B cell (primary cell): ENCODE measurements at regions not wholly inside any gene's neighbourhood (a gene's known extent, or its start where the extent isn't known, plus 50 kb on each side); places are given as distances from the start of the nearest gene placed in this dataset.

ENCODE experiments used
- ATAC-seq: fragments of 200-7000 bp; cut with Tn5 transposase; one replicate; pipeline ENCODE4 v1.10.0; 2021; ENCODE audit warnings: low read depth, mild to moderate bottlenecking, moderate number of reproducible peaks, moderate library complexity
- CTCF ChIA-PET: fragments of 350-600 bp; sonication (Branson Sonifier 250); formaldehyde crosslinking; loops from one replicate; lab custom pipeline; 2021; ENCODE audit warnings: antibody characterized with exemption, inconsistent platforms; lab: Charles Lee
- POLR2A ChIA-PET: fragments of 350-600 bp; sonication (Branson Sonifier 250); formaldehyde crosslinking; loops from one replicate; lab custom pipeline; 2021; ENCODE audit warnings: antibody characterized with exemption; lab: Charles Lee
- DNase-seq: peaks from one replicate; pipeline ENCODE4 v3.0.0; 2013
- H2AFZ ChIP-seq: 2 replicates; pipeline ENCODE4 v1.6.1; 2012; ENCODE audit warnings: mild to moderate bottlenecking, low read depth, low read length; ENCODE audit not compliant: insufficient read depth, poor library complexity, severe bottlenecking
- H3K27ac ChIP-seq, 2 donors: 1 replicate in 1 of 2; 2 replicates in 1 of 2; pipeline ENCODE4 v1.5.1; 2012 to 2013; ENCODE audit warnings: low read length in 2 of 2, mild to moderate bottlenecking in 2 of 2, moderate library complexity in 1 of 2
- H3K27me3 ChIP-seq, 4 experiments: fragments of 200-600 bp in 1 of 4; sonication (generic) in 1 of 4; replicated peaks in 1 of 4; 1 replicate in 2 of 4; 2 replicates in 2 of 4; pipeline versions ENCODE4 v1.6.1 to v1.7.0; 2013 to 2016; ENCODE audit warnings: low read length in 3 of 4, mild to moderate bottlenecking in 2 of 4, mixed read lengths in 1 of 4, moderate library complexity in 1 of 4; ENCODE audit not compliant: insufficient read depth in 4 of 4, control insufficient read depth in 3 of 4; ENCODE audit errors: control extremely low read depth in 1 of 4
- H3K36me3 ChIP-seq, 2 experiments: replicated peaks in 1 of 2; 1 replicate in 1 of 2; 2 replicates in 1 of 2; pipeline versions ENCODE4 v1.6.1 to v1.7.1; 2013; ENCODE audit warnings: low read length in 1 of 2; ENCODE audit not compliant: insufficient read depth in 2 of 2, control insufficient read depth in 1 of 2; ENCODE audit errors: control extremely low read depth in 1 of 2, extremely low read depth in 1 of 2
- H3K4me1 ChIP-seq, 2 donors: fragments of 200-600 bp in 1 of 2; sonication (generic) in 1 of 2; 1 replicate in 1 of 2; 2 replicates in 1 of 2; pipeline versions ENCODE4 v1.5.1 to v1.6.1; 2013 to 2017; ENCODE audit warnings: low read length in 2 of 2; ENCODE audit not compliant: control insufficient read depth in 2 of 2, insufficient read depth in 2 of 2
- H3K4me2 ChIP-seq: replicated peaks from 2 replicates; pipeline ENCODE3; 2012; ENCODE audit warnings: mild to moderate bottlenecking, low read depth, low read length; ENCODE audit not compliant: poor library complexity, severe bottlenecking
- H3K4me3 ChIP-seq, 5 experiments: fragments of 200-600 bp in 1 of 5; sonication (generic) in 1 of 5; 1 replicate in 3 of 5; 2 replicates in 2 of 5; pipeline versions ENCODE4 v1.5.1 to v1.7.0; 2011 to 2016; ENCODE audit warnings: low read length in 4 of 5, mild to moderate bottlenecking in 4 of 5, low read depth in 2 of 5, control low read depth in 1 of 5, moderate library complexity in 1 of 5; ENCODE audit not compliant: insufficient read depth in 1 of 5; ENCODE audit errors: control extremely low read depth in 1 of 5, extremely low read depth in 1 of 5
- H3K79me2 ChIP-seq: fragments of 200-600 bp; sonication (generic); one replicate; pipeline ENCODE4 v1.6.0; 2016; ENCODE audit warnings: low read length; ENCODE audit not compliant: control insufficient read depth, insufficient read depth
- H3K9ac ChIP-seq: fragments of 200-600 bp; sonication (generic); 2 replicates; pipeline ENCODE4 v1.6.1; 2017; ENCODE audit warnings: mild to moderate bottlenecking, low read length, moderate library complexity
- H3K9me3 ChIP-seq, 3 donors: one replicate each; pipeline versions ENCODE4 v1.6.1 to v1.7.1; 2013; ENCODE audit warnings: low read length in 2 of 3; ENCODE audit not compliant: control insufficient read depth in 2 of 3, insufficient read depth in 1 of 3; ENCODE audit errors: control extremely low read depth in 1 of 3
- H4K20me1 ChIP-seq: 2 replicates; pipeline ENCODE4 v1.6.0; 2012; ENCODE audit warnings: mild to moderate bottlenecking, low read length; ENCODE audit not compliant: insufficient read depth, control insufficient read depth, poor library complexity, severe bottlenecking
- H3K27ac Mint-ChIP-seq: one replicate; pipeline ENCODE4 v1.8.0; 2021; ENCODE audit warnings: mixed read lengths
- H3K27me3 Mint-ChIP-seq: one replicate; pipeline ENCODE4 v1.8.0; 2021; ENCODE audit warnings: mixed read lengths
- H3K4me1 Mint-ChIP-seq: one replicate; pipeline ENCODE4 v1.8.0; 2021; ENCODE audit warnings: mixed read lengths
- H3K4me3 Mint-ChIP-seq: one replicate; pipeline ENCODE4 v1.8.0; 2021; ENCODE audit warnings: mixed read lengths
- H3K9me3 Mint-ChIP-seq: one replicate; pipeline ENCODE4 v1.8.0; 2022; ENCODE audit warnings: mixed read lengths; ENCODE audit not compliant: insufficient read depth
- CTCF ChIP-seq: fragments of 200-600 bp; IDR thresholded peaks from one replicate; pipeline ENCODE4 v1.8.0; 2022; ENCODE audit warnings: antibody characterized with exemption, mild to moderate bottlenecking
- EZH2 ChIP-seq: IDR thresholded peaks from 2 replicates; pipeline ENCODE4 v1.6.1; 2012; ENCODE audit warnings: borderline replicate concordance, low read depth, mild to moderate bottlenecking, moderate library complexity, low read length; ENCODE audit not compliant: insufficient read depth, poor library complexity, severe bottlenecking
- WGBS: methylation state at CpG from one replicate; pipeline ENCODE4 v1.1.5; 2013; ENCODE audit warnings: missing lambda C conversion rate; ENCODE audit not compliant: insufficient coverage; 5-methylcytosine and 5-hydroxymethylcytosine counted together
- intact Hi-C: fragments of 100-400 bp; cut with micrococcal nuclease; formaldehyde crosslinking; loops from one replicate; pipeline ENCODE4 v1.10.0; 2022

GRCh38 chr14:97485201-97485600 is 688.0 kb downstream of the VRK1 start:
- H3K4me1 ChIP-seq: no peaks in the 10 kb centered on the region
- no peak overlapping the region for H3K4me3 Mint-ChIP-seq
- TF ChIP-seq EZH2 (no peak), CTCF (no peak)
- H3K27ac Mint-ChIP-seq: no peak overlapping the region
- ChIA-PET CTCF (no interaction called here), POLR2A (no interaction called here)
- no peaks in the 10 kb centered on the region for H3K79me2 ChIP-seq
- no peaks in the 10 kb centered on the region for H3K27me3 Mint-ChIP-seq
- H2AFZ ChIP-seq: no peak overlapping the region
- 82% methylated on average over 8 of the region's 10 CpGs for WGBS
- no peak overlapping the region for H3K27ac ChIP-seq
- H4K20me1 ChIP-seq: no peaks in the 10 kb centered on the region
- no peak for ATAC-seq
- H3K4me2 ChIP-seq: no peak overlapping the region
- H3K4me1 Mint-ChIP-seq: no peaks in the 10 kb centered on the region
- DNase-seq: no peak
- no peaks in the 10 kb centered on the region for H3K9me3 Mint-ChIP-seq
- no peak overlapping the region for H3K9ac ChIP-seq
- peaks cover 0 to 3% (median 3%) of the 10 kb centered on the region in 3 donors for H3K9me3 ChIP-seq
- no peak overlapping the region for H3K4me3 ChIP-seq
- no peaks in the 10 kb centered on the region for H3K36me3 ChIP-seq
- intact Hi-C loops: no loop called here
- no peaks in the 10 kb centered on the region for H3K27me3 ChIP-seq

DNA sequence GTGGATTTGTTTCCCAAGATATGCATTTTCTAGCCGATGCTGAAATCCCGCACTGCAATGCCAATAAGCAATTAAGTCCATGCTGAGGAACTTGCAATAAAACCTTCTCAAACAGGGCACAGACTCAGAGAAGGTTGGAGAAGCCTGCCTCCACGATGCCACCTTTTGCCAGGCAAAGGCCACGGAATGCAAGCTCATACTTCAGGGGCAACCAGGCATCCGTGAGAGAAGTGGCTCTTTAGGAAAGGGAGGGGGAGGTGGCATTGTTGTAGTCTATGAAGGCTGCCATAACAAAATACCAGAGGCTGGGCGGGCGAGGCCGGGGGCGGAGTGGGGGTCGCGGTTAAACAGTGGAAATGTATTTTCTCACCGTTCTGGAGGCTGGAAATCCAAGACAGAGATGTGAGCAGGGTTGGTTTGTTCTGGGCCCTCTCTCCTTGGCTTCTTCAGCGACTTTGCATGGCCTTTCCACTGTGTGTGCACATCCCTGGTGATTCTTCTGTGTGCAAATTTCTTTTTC is 689.5 kb downstream of the VRK1 start:
- no peaks in the 10 kb centered on the region for H3K9me3 Mint-ChIP-seq
- no peak overlapping the region for H2AFZ ChIP-seq
- no peaks in the 10 kb centered on the region for H3K4me1 Mint-ChIP-seq
- no peaks in the 10 kb centered on the region for H3K4me1 ChIP-seq
- no peak overlapping the region for H3K9ac ChIP-seq
- WGBS: 97% methylated on average over 11 of the region's 13 CpGs
- no peak overlapping the region for H3K4me2 ChIP-seq
- H3K27me3 ChIP-seq: no peaks in the 10 kb centered on the region
- peaks cover 0 to 3% (median 3%) of the 10 kb centered on the region in 3 donors for H3K9me3 ChIP-seq
- no peak overlapping the region for H3K27ac Mint-ChIP-seq
- H4K20me1 ChIP-seq: no peaks in the 10 kb centered on the region
- H3K27ac ChIP-seq: no peak overlapping the region
- H3K79me2 ChIP-seq: no peaks in the 10 kb centered on the region
- H3K4me3 ChIP-seq: no peak overlapping the region
- no peaks in the 10 kb centered on the region for H3K36me3 ChIP-seq
- TF ChIP-seq EZH2 (no peak), CTCF (no peak)
- H3K4me3 Mint-ChIP-seq: no peak overlapping the region
- DNase-seq (no peak), ATAC-seq (no peak)
- intact Hi-C loops: no loop called here
- H3K27me3 Mint-ChIP-seq: no peaks in the 10 kb centered on the region
- CTCF ChIA-PET: no interaction called here
- POLR2A ChIA-PET: no interaction called here
